ENCODE measurements at regions not wholly inside any gene's neighbourhood (a gene's known extent, or its start where the extent isn't known, plus 50 kb on each side); places are given as distances from the start of the nearest gene placed in this dataset.

DNA sequence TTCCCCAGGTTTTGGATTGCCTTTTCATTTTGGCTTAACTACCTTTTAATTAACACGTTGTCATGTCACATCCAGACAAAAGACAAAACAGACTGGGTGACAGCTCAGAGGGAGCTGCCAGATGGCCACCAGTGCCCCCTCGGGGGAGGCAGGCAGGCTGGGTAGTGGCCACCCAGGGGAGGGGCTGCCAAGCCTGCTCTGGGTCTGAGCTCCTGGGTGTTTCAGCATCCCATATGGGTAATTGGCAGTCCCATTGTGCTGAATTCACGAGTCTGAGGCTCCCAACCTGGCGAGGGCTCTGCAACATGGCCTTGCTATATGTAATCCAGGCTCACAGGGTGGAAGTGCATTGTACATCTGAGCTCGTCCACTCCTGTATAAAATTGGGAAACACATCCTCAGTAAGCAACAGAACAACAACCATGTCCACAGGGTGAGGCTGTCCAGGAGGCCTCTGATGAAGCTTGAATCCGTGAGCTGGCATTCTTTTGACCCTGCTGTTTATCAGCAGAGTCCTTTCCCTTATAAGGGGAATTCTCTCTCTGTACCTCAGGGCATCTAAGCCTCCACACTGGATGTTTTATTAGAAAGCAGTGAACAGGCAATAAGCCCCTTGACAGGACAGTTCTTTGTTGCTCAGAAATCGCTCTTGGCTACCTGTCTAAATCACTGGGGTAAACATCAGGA, 111.7 kb upstream of the SLC22A23 start:
- TF ChIP-seq TARDBP (IDR thresholded peaks at IDR 0.05) (no peak), LEF1 (IDR thresholded peaks at IDR 0.05; ENCODE audit: borderline replicate concordance) (no peak), BHLHE40 (IDR thresholded peaks at IDR 0.05; ENCODE audit: borderline replicate concordance) (no peak), FOXK2 (IDR thresholded peaks at IDR 0.05) (no peak), FOXM1 (IDR thresholded peaks at IDR 0.05; ENCODE audit: borderline replicate concordance) (no peak), ARNT (IDR thresholded peaks at IDR 0.05) (no peak), ELF4 (IDR thresholded peaks at IDR 0.05) (no peak), SP1 (IDR thresholded peaks at IDR 0.05) (no peak), ZNF384 (IDR thresholded peaks at IDR 0.05) (no peak), L3MBTL2 (conservative IDR thresholded peaks at IDR 0.05) (no peak), FOXA1 (IDR thresholded peaks at IDR 0.05) (no peak), HDGF (IDR thresholded peaks at IDR 0.05; ENCODE audit: borderline replicate concordance) (no peak)
